GM23248 (cell line): ENCODE measurements at regions not wholly inside any gene's neighbourhood (a gene's known extent, or its start where the extent isn't known, plus 50 kb on each side); places are given as distances from the start of the nearest gene placed in this dataset.

Source experiments
- EZH2 ChIP-seq: fragments of 200-600 bp; sonication (generic); IDR thresholded peaks from 2 replicates; pipeline ENCODE4 v1.6.1; 2018; ENCODE audit warnings: antibody characterized with exemption, mild to moderate bottlenecking; ENCODE audit not compliant: insufficient read depth, poor library complexity, severe bottlenecking
- EZH2phosphoT487 ChIP-seq: fragments of 200-600 bp; sonication (generic); IDR thresholded peaks from 2 replicates; pipeline ENCODE4 v1.6.1; 2018; ENCODE audit warnings: antibody characterized with exemption, moderate library complexity, mild to moderate bottlenecking, low read depth; ENCODE audit not compliant: insufficient read depth

DNA sequence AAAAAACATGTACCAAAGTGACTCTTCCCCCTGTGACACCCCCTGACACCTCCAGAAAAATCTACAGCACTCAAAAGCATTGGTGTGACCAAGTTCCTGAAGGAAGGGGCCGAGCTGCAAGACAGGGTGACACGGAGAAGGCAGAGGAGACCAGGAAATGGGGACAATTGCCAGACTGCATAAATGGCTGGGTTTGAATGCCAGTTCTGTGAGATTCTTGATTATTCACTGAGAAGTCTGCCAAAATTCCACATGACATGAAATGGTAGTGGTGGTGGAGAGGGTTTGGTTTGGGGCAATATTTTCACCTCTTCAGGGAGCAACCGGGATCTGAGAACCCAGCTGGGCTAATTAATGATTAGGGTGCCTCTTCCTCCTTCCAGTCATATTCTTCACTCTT, 178.5 kb downstream of the ARL4C start:
- TF ChIP-seq EZH2 (no peak), EZH2phosphoT487 (no peak)
